ENCODE measurements at regions not wholly inside any gene's neighbourhood (a gene's known extent, or its start where the extent isn't known, plus 50 kb on each side); places are given as distances from the start of the nearest gene placed in this dataset.
"Not testable (repeated sequence)": the region's sequence is repeated elsewhere in the genome, so short reads cannot be mapped to it uniquely, and the experiment has no call there.

DNA sequence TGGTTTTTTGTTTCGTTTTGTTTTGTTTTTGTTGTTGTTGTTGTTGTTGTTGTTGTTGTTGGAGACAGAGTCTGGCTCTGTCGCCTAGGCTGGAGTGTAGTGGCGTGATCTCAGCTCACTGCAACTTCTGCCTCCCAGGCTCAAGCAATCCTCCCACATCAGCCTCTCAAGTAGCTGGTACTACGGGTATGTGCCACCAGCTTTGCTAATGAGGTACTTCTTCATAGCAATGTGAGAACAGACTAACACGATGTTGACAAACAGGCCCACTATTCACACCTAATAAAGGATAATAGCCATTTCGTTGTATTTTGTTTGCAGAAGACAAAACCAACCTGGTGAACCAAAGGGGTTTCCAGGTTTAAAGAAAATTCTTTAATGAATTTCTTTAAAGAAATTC, 130.9 kb downstream of the DIRAS2 start:
- no peak for DNase-seq

DNA sequence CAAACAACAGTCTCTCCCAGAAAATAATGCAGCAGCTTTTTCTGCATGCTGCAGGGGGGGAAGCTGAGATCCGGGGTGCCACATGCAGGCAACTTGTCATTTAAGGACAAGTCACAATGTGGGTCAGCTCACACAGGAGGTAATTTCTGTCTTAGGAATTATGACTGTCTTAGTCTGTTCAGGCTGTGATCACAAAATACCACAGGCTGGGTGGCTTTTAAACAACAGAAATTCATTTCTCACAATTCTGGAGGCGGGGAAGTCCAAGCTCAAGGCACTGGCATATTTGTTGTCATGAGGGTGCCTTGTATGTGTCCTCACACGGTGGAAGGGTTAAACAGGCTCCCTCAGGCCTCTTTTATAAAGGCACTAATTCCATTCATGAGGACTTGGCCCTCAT, 127.7 kb downstream of the DIRAS2 start:
- no peak for DNase-seq

DNA sequence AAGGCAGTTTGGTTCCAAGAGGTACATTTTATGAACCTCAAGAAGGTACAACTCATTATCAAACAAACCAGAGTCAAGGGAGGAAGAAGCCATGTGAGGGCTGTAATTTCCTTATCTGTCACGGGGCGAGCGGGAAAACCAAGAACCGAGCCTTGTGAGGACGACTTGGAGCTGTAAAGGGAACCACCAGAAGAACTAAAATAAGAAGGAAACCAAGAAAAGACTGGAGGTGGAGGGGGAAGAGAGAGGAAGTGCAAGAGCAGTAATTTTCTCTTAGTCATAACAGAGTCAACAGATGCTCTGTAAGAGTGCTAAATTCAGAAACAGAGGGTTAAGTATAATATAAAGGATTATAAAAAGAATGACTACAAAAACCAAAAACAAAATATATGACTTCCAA, 127.1 kb downstream of the DIRAS2 start:
- no peak for DNase-seq

DNA sequence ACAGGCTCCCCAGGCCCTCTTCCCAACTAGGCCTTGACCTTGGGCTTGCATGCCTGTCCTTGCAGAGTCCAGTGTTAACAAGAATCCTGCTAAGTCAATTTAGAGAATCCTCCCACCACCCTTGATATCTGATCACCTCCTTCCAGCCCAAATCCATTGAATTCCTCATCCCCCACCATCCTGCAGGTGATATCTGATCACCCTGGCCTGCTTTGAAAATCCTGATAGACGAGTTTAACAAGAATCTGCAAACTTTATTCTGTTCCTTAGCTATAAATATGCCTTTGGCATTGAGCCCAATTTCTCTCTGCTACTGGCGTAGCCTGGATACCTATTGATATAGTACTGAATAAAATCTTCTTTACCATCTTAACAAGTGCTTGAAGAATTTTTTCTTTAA, 125.5 kb downstream of the DIRAS2 start:
- DNase-seq, result peak; percentile 4 to 17

DNA sequence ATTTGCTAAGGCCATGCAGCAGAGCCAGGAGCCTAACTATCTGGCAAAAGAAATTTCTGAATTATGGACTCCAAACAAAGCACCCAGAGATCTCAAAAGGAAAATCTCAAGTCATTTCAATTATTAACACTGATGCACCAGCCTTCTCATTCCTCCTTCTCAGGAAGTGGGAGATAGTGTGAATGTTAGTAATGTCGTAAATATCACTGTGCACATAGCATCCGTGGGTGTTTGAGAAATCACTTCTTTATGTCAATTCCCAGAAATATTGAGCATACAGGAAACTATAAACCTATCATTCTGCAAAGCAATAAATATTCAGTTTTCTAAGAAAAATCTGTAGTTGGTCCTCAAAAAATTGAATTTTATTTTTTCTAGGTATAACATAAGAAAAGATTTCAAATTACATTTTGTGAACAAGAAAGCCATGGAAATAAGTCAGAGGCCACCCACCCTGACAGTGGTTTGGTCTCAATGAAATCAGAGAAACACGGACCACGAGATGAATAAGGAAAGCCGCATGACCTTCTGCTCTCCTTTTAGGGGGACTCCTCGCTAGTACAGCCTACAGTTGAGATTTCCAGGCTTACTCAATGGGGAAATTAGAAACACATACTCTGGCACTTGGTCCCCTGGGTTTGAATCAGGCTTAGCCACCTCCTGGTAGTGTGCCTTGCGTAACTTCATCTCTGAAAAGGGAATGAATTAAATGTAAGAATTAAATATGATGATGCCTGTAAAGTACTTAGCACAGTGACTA, 120.6 kb downstream of the DIRAS2 start:
- DNase-seq, result no peak

DNA sequence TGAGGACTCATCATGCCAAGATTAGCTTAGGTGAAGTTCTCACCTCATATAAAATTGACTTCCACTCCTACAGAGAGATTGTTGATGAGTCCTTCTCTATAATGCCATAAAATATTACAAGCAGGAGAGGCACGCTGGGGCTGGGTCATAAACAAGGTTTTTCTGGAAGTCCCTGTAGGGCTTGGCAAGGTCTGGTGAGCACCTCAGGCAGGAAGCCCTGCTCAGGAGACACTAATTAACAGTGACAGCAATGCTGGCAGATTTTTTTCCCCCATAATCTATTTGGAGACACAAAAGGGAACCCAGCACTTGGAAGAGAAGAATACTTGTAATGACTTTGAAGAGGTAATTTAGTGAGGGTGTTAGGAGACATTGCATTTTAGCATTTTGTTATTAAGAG, 118.7 kb downstream of the DIRAS2 start:
- no peak for DNase-seq

DNA sequence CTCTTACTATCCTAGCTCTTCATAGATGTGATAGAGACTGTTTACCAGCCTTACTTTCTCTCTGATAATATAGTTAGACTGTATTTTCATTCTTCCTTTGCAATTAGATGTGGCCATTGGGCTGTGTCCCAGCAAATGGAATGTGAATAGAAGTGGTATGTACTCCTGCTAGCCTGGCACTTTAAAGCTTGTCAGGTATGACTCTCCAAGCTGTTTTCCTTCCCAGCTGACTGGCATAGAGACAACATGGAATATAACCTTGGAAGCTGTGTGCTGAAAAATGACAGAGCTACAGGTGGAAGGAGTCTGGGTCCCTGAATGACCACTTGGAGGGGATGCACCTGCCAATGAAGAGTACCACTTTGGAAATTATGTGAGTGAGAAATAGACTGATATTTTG, 116.2 kb downstream of the DIRAS2 start:
- DNase-seq, result no peak

DNA sequence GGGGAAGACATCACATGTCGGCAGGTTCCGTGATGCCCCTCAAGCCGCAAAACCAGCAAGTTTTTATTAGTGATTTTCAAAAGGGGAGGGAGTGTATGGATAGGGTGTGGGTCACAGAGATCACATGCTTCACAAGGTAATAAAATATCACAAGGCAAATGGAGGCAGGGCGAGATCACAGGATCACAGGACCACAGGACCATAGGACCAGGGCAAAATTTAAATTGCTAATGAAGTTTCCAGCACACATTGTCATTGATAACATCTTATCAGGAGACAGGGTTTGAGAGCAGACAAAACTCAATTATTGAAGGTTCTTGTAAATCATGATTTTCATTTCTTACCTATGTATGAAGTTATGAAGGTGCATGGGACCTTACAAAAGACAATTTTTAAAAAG, 106.5 kb downstream of the DIRAS2 start:
- DNase-seq, result not testable (repeated sequence)

DNA sequence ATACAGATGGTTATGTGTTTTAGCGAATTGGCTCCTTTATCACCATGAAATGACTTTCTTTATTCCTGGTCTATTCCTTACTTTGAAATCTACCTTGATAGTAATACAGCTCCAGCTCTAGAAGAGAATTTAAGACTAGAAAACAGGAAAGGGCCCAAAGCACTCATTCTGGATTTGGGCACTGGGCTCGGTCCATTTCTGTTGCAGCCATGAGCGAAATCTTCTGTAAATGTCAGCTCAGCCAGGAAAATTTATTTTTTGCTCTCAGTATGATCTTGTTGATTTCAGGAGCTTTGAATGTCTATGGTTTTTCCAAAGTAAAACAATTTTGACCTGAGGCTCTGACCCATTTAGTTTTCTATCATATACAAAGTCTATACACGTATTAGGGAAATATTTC, 104.1 kb downstream of the DIRAS2 start:
- DNase-seq, result no peak

DNA sequence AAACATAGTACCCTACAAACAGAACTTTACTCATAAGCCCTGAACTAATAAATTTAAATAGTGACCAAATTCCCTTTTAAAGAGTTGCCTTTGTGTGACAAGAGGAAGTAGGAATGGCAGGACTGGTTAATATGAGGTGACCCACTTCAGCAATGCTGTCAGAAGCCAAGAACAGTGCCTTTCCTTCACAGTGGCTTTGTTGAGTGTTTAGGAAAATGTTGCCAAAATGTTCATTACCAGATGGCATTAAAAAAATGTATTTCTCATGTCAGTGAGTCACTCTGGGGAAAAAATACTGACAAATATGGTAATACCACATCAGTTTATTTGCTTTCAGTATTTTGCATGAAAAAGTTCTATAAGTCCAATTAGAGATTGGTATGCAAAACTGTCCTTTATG, 103.3 kb downstream of the DIRAS2 start:
- DNase-seq, result no peak

DNA sequence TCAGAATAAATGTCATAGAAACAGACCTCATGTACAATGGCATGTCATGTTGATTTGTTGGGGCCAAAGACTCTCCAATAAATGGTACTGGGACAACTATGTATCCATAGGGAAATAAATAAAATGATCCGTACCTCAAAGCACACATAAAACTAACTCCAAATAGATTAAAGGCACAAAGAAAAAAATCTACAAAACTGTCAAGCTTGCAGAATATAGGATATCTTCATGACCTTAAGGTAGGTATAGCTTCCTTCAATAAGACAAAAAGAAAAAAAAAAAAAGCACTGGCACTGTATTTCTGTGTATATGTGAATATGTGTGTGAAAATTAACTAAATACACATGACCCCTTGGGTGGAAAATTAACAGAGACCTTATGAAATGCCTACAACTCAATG, 101.9 kb downstream of the DIRAS2 start:
- DNase-seq, result no peak

DNA sequence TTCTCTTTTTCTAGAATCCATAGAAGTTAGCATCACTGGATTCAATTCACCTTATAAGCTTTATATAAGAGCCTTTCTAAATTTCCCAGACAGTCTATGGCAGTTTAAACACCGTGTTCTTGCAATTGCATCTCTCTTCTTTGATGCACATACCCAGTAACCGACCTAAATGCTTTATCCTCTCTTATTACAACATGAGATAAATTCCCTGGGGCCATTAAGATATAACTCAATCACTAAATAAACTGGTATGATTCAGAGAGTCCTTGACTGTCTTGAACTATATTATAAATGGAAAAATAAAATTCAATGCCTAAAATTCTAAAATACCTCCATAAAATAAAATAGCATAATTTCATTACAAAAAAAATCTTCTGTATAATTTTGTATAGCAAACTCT, 98.1 kb downstream of the DIRAS2 start:
- DNase-seq, result no peak

DNA sequence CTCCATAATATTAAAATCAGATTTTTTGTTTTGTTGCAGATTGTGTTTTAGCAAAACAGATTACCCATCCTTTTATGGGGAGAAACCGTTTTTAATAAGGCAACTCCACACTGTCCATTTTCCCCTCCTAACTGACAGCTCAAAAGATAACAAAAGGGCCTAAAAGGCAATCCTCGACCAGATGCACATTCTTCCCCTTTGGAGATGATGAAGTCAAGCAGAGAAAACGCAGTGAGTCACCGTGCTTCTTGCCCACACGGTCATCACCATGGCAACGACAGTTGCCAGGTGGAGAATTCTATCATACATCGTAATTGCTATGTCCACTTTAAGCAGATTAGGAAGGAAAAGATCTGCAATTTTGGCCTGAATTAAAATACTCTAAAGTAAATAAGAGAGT, 96.4 kb downstream of the DIRAS2 start:
- no peak for DNase-seq

DNA sequence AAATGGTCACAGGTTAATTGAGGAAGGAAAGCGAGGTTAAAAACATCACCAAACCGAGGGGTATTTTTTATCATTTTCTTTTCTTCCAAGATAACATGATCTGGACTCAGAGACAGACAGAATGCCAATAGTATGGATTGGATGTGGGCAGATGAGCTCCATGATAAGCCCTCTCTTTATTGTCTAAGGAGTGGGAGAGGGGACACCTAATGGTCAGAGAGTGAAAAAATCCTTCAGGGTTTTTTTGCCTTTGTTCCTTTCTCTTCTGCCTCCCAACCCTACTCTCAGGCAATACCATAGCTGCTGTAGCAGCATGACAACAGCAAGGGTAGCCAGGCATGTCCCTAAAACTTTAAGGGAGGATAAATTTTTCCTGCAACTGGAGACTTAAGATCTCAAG, 94.7 kb downstream of the DIRAS2 start:
- DNase-seq, result no peak

DNA sequence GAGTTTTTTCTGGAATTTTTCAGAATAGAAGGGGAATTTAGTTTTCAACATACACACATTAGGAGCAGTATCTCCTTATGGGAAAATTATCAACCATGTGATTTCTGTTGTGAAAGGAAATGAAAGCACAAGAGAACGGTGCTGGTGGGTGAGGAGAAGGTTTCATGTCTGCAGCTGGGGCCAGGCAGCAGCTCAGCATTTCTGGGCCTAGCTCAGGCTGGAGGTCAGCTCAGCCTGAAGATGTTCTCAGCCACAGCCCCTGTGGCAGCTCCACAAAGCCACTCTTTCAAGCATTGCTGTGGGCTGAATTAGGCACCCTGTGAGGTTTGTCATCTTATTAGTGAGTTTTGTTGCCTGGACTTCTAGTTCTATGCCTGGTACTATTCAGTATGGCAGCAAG, 90.3 kb downstream of the DIRAS2 start:
- DNase-seq, result no peak

DNA sequence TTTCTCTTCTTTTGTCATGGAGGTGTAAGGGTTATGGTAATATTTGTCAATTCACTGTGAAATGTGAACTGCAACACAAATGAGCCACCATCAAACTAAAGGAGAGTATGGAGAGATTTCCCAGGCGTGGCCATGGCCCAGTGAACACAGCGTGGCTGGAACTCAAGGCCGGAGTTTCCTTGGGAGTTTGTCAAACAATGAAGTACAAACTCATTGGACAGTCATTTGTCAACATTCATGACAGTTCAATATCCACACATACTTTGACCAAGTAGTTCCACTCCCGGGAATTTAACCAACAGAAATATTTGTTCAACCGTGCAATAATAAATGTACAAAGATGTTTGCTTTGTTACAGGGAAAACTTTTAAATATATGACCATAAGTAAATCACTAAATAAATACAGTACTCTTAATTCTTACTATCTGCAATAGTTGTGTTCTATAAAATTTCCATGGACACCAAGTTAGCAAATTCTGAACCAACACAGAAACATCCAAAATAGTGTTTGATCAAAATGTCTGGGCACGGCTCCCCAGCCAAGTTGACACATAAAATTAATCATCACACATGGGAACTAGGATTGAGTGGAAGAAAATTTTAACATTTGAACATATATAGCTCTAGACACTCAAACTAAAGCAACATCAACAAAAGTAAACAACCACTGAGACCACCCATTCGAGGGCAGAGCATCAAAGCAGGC, 87.1 kb downstream of the DIRAS2 start:
- DNase-seq, result no peak

DNA sequence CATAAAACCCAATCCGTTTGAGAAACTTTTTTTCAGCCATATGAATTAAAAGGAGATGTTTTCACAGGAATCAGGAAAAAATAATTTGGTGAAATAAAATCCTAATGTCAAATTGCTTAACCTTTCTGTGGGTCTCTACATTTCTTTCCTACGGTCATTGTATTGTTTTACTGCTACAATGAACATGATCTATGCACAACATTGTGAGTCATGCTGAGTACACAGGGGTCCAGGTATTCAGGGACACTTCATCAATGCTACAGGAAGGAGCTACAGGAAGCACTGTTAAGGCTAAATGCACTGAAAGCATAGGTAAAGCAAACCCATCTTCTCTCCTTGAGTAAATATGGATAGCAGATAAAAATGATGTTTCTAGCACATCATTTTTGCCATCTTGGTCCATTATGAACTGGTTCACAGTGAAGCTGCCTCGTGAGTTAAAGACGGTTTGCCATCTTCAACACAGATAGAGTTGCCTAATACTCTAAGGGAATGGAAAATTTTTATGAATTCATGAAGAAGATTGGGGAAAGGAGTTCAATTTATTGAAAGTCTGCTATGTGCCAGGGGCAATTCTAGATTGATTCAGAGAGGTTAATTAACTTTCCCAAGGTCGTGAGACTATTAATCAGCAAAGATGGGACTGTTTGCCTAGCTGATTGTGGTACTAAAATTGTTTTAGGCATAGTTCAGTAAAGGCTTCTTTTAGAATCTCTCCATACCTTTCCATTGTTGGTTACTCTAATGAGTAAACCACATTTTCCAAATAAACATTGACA, 85.5 kb downstream of the DIRAS2 start:
- DNase-seq, result no peak

DNA sequence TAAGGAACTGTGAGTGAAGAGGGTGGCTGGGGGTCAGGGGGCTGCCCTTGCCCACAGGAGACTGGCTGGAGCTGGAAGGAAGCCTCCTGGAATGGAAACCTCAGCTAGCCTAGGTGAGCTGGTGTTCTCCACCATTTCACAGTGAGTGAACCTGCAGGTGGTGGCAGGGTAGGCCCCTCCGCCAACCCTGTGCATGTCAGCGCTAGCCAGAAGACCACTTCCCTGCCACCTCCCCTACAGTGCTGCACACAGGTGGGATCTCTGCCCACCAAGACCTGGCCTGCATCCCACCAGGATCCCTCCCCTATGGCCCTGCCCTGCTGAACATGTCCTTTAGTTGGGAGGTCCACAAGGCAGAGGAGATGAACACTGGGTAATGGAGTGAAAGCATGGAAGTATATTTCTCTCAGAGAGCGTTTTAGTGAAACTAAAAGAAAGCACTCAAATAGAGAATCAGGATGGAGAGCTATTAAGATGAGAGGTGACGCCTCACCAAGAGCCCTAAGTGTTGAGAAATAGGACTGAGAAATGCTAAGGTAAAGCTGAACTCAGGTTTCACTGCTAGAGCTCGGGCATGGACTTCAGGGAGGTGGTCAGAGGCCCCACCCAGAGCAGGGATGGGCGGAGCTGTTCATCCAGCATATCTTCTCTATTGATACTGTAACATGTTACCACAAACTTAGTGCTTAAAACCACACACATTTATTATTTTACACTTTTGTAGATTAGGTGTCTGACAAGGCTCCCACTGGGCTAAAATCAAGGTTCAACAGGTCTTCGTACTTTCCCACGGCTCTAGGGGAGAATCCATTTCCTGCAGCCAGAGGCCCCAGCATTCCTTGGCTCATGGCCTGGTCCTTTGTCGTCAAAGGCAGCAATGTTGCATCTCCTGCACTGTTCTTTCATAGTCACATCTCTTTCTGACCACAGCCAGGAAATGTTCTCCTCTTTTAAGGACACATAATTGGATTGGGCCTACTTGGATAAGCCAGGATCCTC, 83.2 kb downstream of the DIRAS2 start:
- no peak for DNase-seq
